ENCODE measurements at regions not wholly inside any gene's neighbourhood (a gene's known extent, or its start where the extent isn't known, plus 50 kb on each side); places are given as distances from the start of the nearest gene placed in this dataset.

GRCh38 chr11:129320494-129320893 lies 55.2 kb upstream of the BARX2 start:
- no peaks in the 10 kb centered on the region for H3K9me3 ChIP-seq
- 48 to 69% (median 58%) methylated on average over 6 of the region's 6 CpGs for WGBS, 5 donors
- intact Hi-C loops (cut with DNase I; ENCODE audit: low total_unique reads): loop anchor here (10.0 kb wide), 1 partner anchor 46 kb away; no protein-coding TSS in a partner anchor
- no peak for DNase-seq
- H3K27ac ChIP-seq: no peak overlapping the region
- no peaks in the 10 kb centered on the region for H3K27me3 ChIP-seq
- H3K36me3 ChIP-seq: no peaks in the 10 kb centered on the region
- TF ChIP-seq POLR2A (IDR thresholded peaks at IDR 0.05) (no peak), POLR2AphosphoS5 (IDR thresholded peaks at IDR 0.05) (no peak), CTCF (IDR thresholded peaks at IDR 0.05) (no peak), EP300 (IDR thresholded peaks at IDR 0.05) (no peak)
- no peak overlapping the region for H3K4me3 ChIP-seq
- H3K4me1 ChIP-seq: peaks cover 16 to 59% (median 29%) of the 10 kb centered on the region in 4 donors

GRCh38 chr11:129319751-129320150 lies 55.9 kb upstream of the BARX2 start:
- Histone ChIP-seq H3K9me3 (no peaks in the 10 kb centered on the region), H3K27me3 (no peaks in the 10 kb centered on the region), H3K4me3 (no peak overlapping the region), H3K4me1 (peaks cover 11 to 58% (median 25%) of the 10 kb centered on the region in 4 donors), H3K36me3 (no peaks in the 10 kb centered on the region), H3K27ac (no peak overlapping the region)
- intact Hi-C loops (cut with DNase I; ENCODE audit: low total_unique reads): loop anchor here (10.0 kb wide), 1 partner anchor 45 kb away; no protein-coding TSS in a partner anchor
- 61 to 74% (median 68%) methylated on average over 4 of the region's 4 CpGs for WGBS, 5 donors
- DNase-seq: no peak
- no peak for TF ChIP-seq POLR2A (IDR thresholded peaks at IDR 0.05)
- no peak for TF ChIP-seq CTCF (IDR thresholded peaks at IDR 0.05)

- Histone ChIP-seq H3K27ac (no peak overlapping the region), H3K4me1 (peaks cover 6 to 56% (median 21%) of the 10 kb centered on the region in 4 donors), H3K4me3 (no peak overlapping the region), H3K27me3 (no peaks in the 10 kb centered on the region), H3K9me3 (no peaks in the 10 kb centered on the region), H3K36me3 (no peaks in the 10 kb centered on the region)
- TF ChIP-seq CTCF (IDR thresholded peaks at IDR 0.05): no peak
- intact Hi-C loops (cut with DNase I; ENCODE audit: low total_unique reads): no loop called here
- WGBS, 5 donors: 84 to 92% (median 87%) methylated on average over 2 of the region's 2 CpGs
- no peak for DNase-seq
These were observed 56.4 kb upstream of the BARX2 start for GRCh38 chr11:129319201-129319600.

- peak in 1 of 2 donors; percentile 69 for DNase-seq
- Histone ChIP-seq H3K27ac (peak overlapping the region; percentile 4 to 79 (median 37)), H3K36me3 (no peaks in the 10 kb centered on the region), H3K9me3 (no peaks in the 10 kb centered on the region), H3K4me1 (peaks cover 0 to 51% (median 11%) of the 10 kb centered on the region in 4 donors), H3K4me3 (no peak overlapping the region), H3K27me3 (no peaks in the 10 kb centered on the region)
- WGBS, 5 donors: 22 to 40% (median 25%) methylated on average over 4 of the region's 4 CpGs
- intact Hi-C loops (cut with DNase I; ENCODE audit: low total_unique reads): no loop called here
- TF ChIP-seq POLR2AphosphoS5 (IDR thresholded peaks at IDR 0.05) (peak in 2 of 3 donors; percentile 56 to 72), CTCF (IDR thresholded peaks at IDR 0.05) (no peak)
These were observed 58.1 kb upstream of the BARX2 start for GRCh38 chr11:129317571-129317970.

Data from stomach (tissue), 8 donors.